H9 (cell line): ENCODE measurements at regions not wholly inside any gene's neighbourhood (a gene's known extent, or its start where the extent isn't known, plus 50 kb on each side); places are given as distances from the start of the nearest gene placed in this dataset.

Experiments used
- DNase-seq: peaks from one replicate; pipeline ENCODE4 v3.0.0-alpha.2; 2017
- H2AFZ ChIP-seq: one replicate; pipeline ENCODE4 v1.6.1; 2013; ENCODE audit warnings: mild to moderate bottlenecking, low read length, control low read depth, moderate library complexity
- H2AK5ac ChIP-seq: 2 replicates; pipeline ENCODE4 v1.6.1; 2013; ENCODE audit warnings: low read length, control low read depth, mixed read lengths; ENCODE audit not compliant: insufficient read length
- H2BK120ac ChIP-seq: one replicate; pipeline ENCODE4 v1.6.1; 2013; ENCODE audit warnings: low read depth, mild to moderate bottlenecking, low read length, control low read depth, inconsistent platforms; ENCODE audit not compliant: poor library complexity, severe bottlenecking
- H2BK12ac ChIP-seq: 2 replicates; pipeline ENCODE4 v1.6.1; 2013; ENCODE audit warnings: low read length, control low read depth, mixed read lengths, low read depth; ENCODE audit not compliant: insufficient read length
- H2BK15ac ChIP-seq: 2 replicates; pipeline ENCODE4 v1.6.1; 2013; ENCODE audit warnings: low read depth, low read length, control low read depth
- H2BK20ac ChIP-seq: one replicate; pipeline ENCODE4 v1.6.1; 2013; ENCODE audit warnings: low read depth, mild to moderate bottlenecking, low read length, control low read depth, inconsistent platforms; ENCODE audit not compliant: poor library complexity, severe bottlenecking
- H2BK5ac ChIP-seq: 2 replicates; pipeline ENCODE4 v1.6.1; 2013; ENCODE audit warnings: low read length, control low read depth, mixed read lengths; ENCODE audit not compliant: insufficient read length
- H3K14ac ChIP-seq: 2 replicates; pipeline ENCODE4 v1.6.1; 2013; ENCODE audit warnings: low read length, control low read depth; ENCODE audit not compliant: insufficient read depth
- H3K18ac ChIP-seq: 2 replicates; pipeline ENCODE4 v1.6.1; 2013; ENCODE audit warnings: low read depth, mild to moderate bottlenecking, mixed read lengths, low read length, control low read depth; ENCODE audit not compliant: insufficient read length
- H3K23ac ChIP-seq: 2 replicates; pipeline ENCODE4 v1.6.1; 2013; ENCODE audit warnings: low read length, control low read depth, mixed read lengths, low read depth; ENCODE audit not compliant: insufficient read length
- H3K23me2 ChIP-seq: 2 replicates; pipeline ENCODE4 v1.6.1; 2013; ENCODE audit warnings: low read depth, mild to moderate bottlenecking, mixed read lengths, low read length, control low read depth; ENCODE audit not compliant: insufficient read length, poor library complexity, severe bottlenecking
- H3K27ac ChIP-seq: 2 replicates; pipeline ENCODE4 v1.5.1; 2013; ENCODE audit warnings: low read length, control low read depth, mixed read lengths, low read depth; ENCODE audit not compliant: insufficient read length
- H3K27me3 ChIP-seq: 2 replicates; pipeline ENCODE4 v1.6.1; 2013; ENCODE audit warnings: low read length, control low read depth, inconsistent platforms; ENCODE audit not compliant: insufficient read depth
- H3K4ac ChIP-seq: 2 replicates; pipeline ENCODE4 v1.6.1; 2013; ENCODE audit warnings: low read depth, mild to moderate bottlenecking, control low read depth, inconsistent platforms, low read length, moderate library complexity
- H3K4me1 ChIP-seq: 2 replicates; pipeline ENCODE4 v1.6.1; 2013; ENCODE audit warnings: low read length, control low read depth, inconsistent platforms; ENCODE audit not compliant: insufficient read depth
- H3K4me2 ChIP-seq: 2 replicates; pipeline ENCODE4 v1.6.1; 2013; ENCODE audit warnings: low read length, control low read depth, mixed read lengths; ENCODE audit not compliant: insufficient read length, insufficient read depth
- H3K56ac ChIP-seq: 2 replicates; pipeline ENCODE4 v1.6.1; 2013; ENCODE audit warnings: low read depth, mild to moderate bottlenecking, mixed read lengths, low read length, control low read depth; ENCODE audit not compliant: insufficient read length
- H3K79me1 ChIP-seq: 2 replicates; pipeline ENCODE4 v1.6.1; 2013; ENCODE audit warnings: low read depth, mild to moderate bottlenecking, moderate library complexity, low read length, control low read depth, inconsistent platforms; ENCODE audit not compliant: insufficient read depth, poor library complexity, severe bottlenecking
- H3K79me2 ChIP-seq: 2 replicates; pipeline ENCODE4 v1.6.1; 2013; ENCODE audit warnings: low read length, control low read depth, inconsistent platforms; ENCODE audit not compliant: insufficient read depth
- H3K9ac ChIP-seq: 2 replicates; pipeline ENCODE4 v1.6.1; 2013; ENCODE audit warnings: low read length, control low read depth, mixed read lengths; ENCODE audit not compliant: insufficient read length; ENCODE audit errors: extremely low read depth
- H3K9me3 ChIP-seq: one replicate; pipeline ENCODE4 v1.6.1; 2013; ENCODE audit warnings: low read depth, low read length, inconsistent platforms; ENCODE audit not compliant: control insufficient read depth
- H3T11ph ChIP-seq: one replicate; pipeline ENCODE4 v1.6.1; 2013; ENCODE audit warnings: mild to moderate bottlenecking, low read length, control low read depth, inconsistent platforms
- H4K20me1 ChIP-seq: one replicate; pipeline ENCODE4 v1.6.1; 2013; ENCODE audit not compliant: control insufficient read depth, insufficient read length, insufficient read depth
- H4K5ac ChIP-seq: 2 replicates; pipeline ENCODE4 v1.6.1; 2013; ENCODE audit warnings: low read depth, mild to moderate bottlenecking, mixed read lengths, low read length, control low read depth; ENCODE audit not compliant: insufficient read length
- H4K8ac ChIP-seq: replicated peaks from 2 replicates; pipeline ENCODE4 v1.6.1; 2013; ENCODE audit warnings: low read length, control low read depth, mixed read lengths, low read depth; ENCODE audit not compliant: insufficient read length
- H4K91ac ChIP-seq: 2 replicates; pipeline ENCODE4 v1.6.1; 2013; ENCODE audit warnings: low read depth, mild to moderate bottlenecking, moderate library complexity, mixed read lengths, low read length, control low read depth; ENCODE audit not compliant: insufficient read length
- H3K27ac Mint-ChIP-seq, 3 experiments: 2 replicates in 2 of 3; 3 replicates in 1 of 3; pipeline ENCODE4 v1.8.0; 2020 to 2021; ENCODE audit warnings: mixed read lengths in 3 of 3, mild to moderate bottlenecking in 1 of 3, moderate library complexity in 1 of 3
- H3K27me3 Mint-ChIP-seq: 2 replicates; pipeline ENCODE4 v1.8.0; 2021; ENCODE audit warnings: low read depth, mild to moderate bottlenecking, moderate library complexity, mixed read lengths
- H3K36me3 Mint-ChIP-seq, 3 experiments: 2 replicates in 2 of 3; 3 replicates in 1 of 3; pipeline ENCODE4 v1.8.0; 2020 to 2021; ENCODE audit warnings: low read depth in 3 of 3, mixed read lengths in 3 of 3; ENCODE audit not compliant: insufficient read depth in 1 of 3
- H3K4me1 Mint-ChIP-seq, 2 experiments: 2 replicates each; pipeline ENCODE4 v1.8.0; 2020; ENCODE audit warnings: mixed read lengths in 2 of 2
- H3K4me3 Mint-ChIP-seq, 2 experiments: 2 replicates in 1 of 2; 3 replicates in 1 of 2; pipeline ENCODE4 v1.8.0; 2020 to 2021; ENCODE audit warnings: mild to moderate bottlenecking in 2 of 2, mixed read lengths in 2 of 2, moderate library complexity in 1 of 2
- H3K9me3 Mint-ChIP-seq, 2 experiments: 2 replicates in 1 of 2; 3 replicates in 1 of 2; pipeline ENCODE4 v1.8.0; 2020; ENCODE audit warnings: mild to moderate bottlenecking in 2 of 2, mixed read lengths in 2 of 2, moderate library complexity in 1 of 2
- WGBS: extraction: QIAGEN DNeasy Blood & Tissue Kit; methylation state at CpG from one replicate; pipeline ENCODE4 v1.1.7; 2013; ENCODE audit warnings: missing lambda C conversion rate, low lambda C conversion rate, mixed read lengths; ENCODE audit not compliant: insufficient read length; ENCODE audit errors: extremely low coverage; 5-methylcytosine and 5-hydroxymethylcytosine counted together
- TF ChIP-seq, protein P1 (sequence below): fragments of 200-600 bp; sonication (generic); conservative IDR thresholded peaks from 3 replicates; pipeline ENCODE4 v1.8.0; 2021; ENCODE audit warnings: antibody characterized with exemption, mild to moderate bottlenecking

DNA sequence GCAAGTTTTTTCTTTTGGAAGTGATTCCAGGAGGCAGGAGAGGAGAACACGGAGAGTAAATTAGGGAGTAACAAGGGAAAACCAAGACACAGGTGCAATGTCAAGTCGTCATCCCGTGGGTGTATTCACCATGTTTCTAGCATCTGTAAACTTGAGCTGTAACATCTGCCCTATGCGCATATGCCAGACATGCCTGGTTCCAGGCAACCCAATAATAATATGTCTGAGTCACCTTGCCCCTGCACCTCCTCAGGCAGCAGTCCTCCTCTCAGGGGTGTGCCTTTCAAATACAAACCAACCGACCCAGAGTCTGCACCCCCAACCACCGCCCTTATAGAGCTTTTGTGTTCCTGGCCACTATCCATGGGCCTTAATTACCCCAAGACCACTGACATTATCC lies 107.0 kb upstream of the PDE1C start:
- H3K4me2 ChIP-seq, result no peak overlapping the region
- no peak overlapping the region for H3K23ac ChIP-seq
- DNase-seq, result no peak
- H3K23me2 ChIP-seq, result no peaks in the 10 kb centered on the region
- Mint-ChIP-seq H3K9me3 (peaks cover 0 to 1% of the 10 kb centered on the region in 2 experiments; a peak in 2 of 5 replicates), H3K27me3 (peaks cover 10% of the 10 kb centered on the region), H3K27ac (no peak overlapping the region), H3K4me1 (peaks cover 7 to 8% of the 10 kb centered on the region in 2 experiments), H3K4me3 (no peak overlapping the region), H3K36me3 (no peaks in the 10 kb centered on the region; a peak in 1 of 7 replicates)
- H3K4me1 ChIP-seq, result no peaks in the 10 kb centered on the region
- no peak overlapping the region for H3K14ac ChIP-seq
- H2BK5ac ChIP-seq, result no peak overlapping the region
- no peaks in the 10 kb centered on the region for H3K27me3 ChIP-seq
- H2BK15ac ChIP-seq, result no peak overlapping the region
- no peak overlapping the region for H2BK12ac ChIP-seq
- H3T11ph ChIP-seq, result no peak overlapping the region
- no peak overlapping the region for H3K27ac ChIP-seq
- TF ChIP-seq, protein P1, sequence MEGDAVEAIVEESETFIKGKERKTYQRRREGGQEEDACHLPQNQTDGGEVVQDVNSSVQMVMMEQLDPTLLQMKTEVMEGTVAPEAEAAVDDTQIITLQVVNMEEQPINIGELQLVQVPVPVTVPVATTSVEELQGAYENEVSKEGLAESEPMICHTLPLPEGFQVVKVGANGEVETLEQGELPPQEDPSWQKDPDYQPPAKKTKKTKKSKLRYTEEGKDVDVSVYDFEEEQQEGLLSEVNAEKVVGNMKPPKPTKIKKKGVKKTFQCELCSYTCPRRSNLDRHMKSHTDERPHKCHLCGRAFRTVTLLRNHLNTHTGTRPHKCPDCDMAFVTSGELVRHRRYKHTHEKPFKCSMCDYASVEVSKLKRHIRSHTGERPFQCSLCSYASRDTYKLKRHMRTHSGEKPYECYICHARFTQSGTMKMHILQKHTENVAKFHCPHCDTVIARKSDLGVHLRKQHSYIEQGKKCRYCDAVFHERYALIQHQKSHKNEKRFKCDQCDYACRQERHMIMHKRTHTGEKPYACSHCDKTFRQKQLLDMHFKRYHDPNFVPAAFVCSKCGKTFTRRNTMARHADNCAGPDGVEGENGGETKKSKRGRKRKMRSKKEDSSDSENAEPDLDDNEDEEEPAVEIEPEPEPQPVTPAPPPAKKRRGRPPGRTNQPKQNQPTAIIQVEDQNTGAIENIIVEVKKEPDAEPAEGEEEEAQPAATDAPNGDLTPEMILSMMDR, result no peak
- H2BK120ac ChIP-seq, result no peak overlapping the region
- H3K18ac ChIP-seq, result no peak overlapping the region
- H2BK20ac ChIP-seq, result no peak overlapping the region
- H2AFZ ChIP-seq, result no peak overlapping the region
- H2AK5ac ChIP-seq, result no peak overlapping the region
- no peaks in the 10 kb centered on the region for H3K79me1 ChIP-seq
- no peak overlapping the region for H3K9ac ChIP-seq
- H3K79me2 ChIP-seq, result no peaks in the 10 kb centered on the region
- H4K20me1 ChIP-seq, result no peaks in the 10 kb centered on the region
- no peak overlapping the region for H3K56ac ChIP-seq
- no peak overlapping the region for H3K4ac ChIP-seq
- no peak overlapping the region for H4K8ac ChIP-seq
- H4K5ac ChIP-seq, result no peak overlapping the region
- no peaks in the 10 kb centered on the region for H3K9me3 ChIP-seq
- H4K91ac ChIP-seq, result no peak overlapping the region
- WGBS, result no CpG with 5 or more reads among the region's 6 CpGs
